ENCODE measurements at regions not wholly inside any gene's neighbourhood (a gene's known extent, or its start where the extent isn't known, plus 50 kb on each side); places are given as distances from the start of the nearest gene placed in this dataset.

GRCh38 chr13:54206626-54207025 is 1178.0 kb downstream of the OLFM4 start:
- 36 to 47% (median 39%) methylated on average over 1 of the region's 1 CpG for WGBS, 4 donors
- H3K4me3 ChIP-seq: no peak overlapping the region
- intact Hi-C loops (cut with DNase I): no loop called here
- H3K27ac ChIP-seq: no peak overlapping the region
- H3K9me3 ChIP-seq: no peaks in the 10 kb centered on the region
- no peaks in the 10 kb centered on the region for H3K4me1 ChIP-seq
- no peak for ATAC-seq
- no peak for TF ChIP-seq POLR2A (IDR thresholded peaks at IDR 0.05)
- TF ChIP-seq, protein P1, sequence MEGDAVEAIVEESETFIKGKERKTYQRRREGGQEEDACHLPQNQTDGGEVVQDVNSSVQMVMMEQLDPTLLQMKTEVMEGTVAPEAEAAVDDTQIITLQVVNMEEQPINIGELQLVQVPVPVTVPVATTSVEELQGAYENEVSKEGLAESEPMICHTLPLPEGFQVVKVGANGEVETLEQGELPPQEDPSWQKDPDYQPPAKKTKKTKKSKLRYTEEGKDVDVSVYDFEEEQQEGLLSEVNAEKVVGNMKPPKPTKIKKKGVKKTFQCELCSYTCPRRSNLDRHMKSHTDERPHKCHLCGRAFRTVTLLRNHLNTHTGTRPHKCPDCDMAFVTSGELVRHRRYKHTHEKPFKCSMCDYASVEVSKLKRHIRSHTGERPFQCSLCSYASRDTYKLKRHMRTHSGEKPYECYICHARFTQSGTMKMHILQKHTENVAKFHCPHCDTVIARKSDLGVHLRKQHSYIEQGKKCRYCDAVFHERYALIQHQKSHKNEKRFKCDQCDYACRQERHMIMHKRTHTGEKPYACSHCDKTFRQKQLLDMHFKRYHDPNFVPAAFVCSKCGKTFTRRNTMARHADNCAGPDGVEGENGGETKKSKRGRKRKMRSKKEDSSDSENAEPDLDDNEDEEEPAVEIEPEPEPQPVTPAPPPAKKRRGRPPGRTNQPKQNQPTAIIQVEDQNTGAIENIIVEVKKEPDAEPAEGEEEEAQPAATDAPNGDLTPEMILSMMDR (IDR thresholded peaks at IDR 0.05): no peak
- H3K27me3 ChIP-seq: no peaks in the 10 kb centered on the region
- no peaks in the 10 kb centered on the region for H3K36me3 ChIP-seq
- no peak for DNase-seq

GRCh38 chr13:54210397-54211049 is 1181.9 kb downstream of the OLFM4 start:
- TF ChIP-seq POLR2A (IDR thresholded peaks at IDR 0.05): no peak
- TF ChIP-seq, protein P1 (IDR thresholded peaks at IDR 0.05): no peak
- ATAC-seq: no peak
- 70 to 86% (median 74%) methylated on average over 2 of the region's 2 CpGs for WGBS, 4 donors

DNA sequence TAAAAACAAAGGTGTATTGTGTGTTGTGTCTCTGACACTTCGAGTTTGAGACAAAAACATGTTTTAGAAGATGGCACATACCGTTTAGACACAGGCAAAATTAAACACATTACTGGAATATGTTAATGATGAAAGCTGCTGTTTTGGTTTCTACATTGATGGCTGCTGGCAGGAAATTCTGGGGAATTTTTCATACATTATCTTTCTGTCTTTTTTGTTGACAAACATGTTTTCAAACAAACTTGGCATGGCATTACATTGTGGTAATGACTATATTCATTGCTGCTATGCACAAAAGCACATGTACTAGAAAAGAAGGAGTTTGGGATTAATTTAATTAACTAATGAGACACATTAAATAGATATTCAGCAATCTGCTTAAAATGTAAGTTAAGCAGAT is 1187.6 kb downstream of the OLFM4 start:
- ATAC-seq: no peak
- intact Hi-C loops (cut with DNase I): no loop called here
- no peak for DNase-seq
- 59 to 63% (median 63%) methylated on average over 2 of the region's 2 CpGs for WGBS, 4 donors
- no peak for TF ChIP-seq POLR2A (IDR thresholded peaks at IDR 0.05)
- TF ChIP-seq, protein P1 (IDR thresholded peaks at IDR 0.05): no peak
- H3K27me3 ChIP-seq: no peaks in the 10 kb centered on the region
- H3K27ac ChIP-seq: no peak overlapping the region
- H3K9me3 ChIP-seq: peaks cover 0 to 16% (median 0%) of the 10 kb centered on the region in 12 donors
- no peak overlapping the region for H3K4me3 ChIP-seq
- H3K4me1 ChIP-seq: no peaks in the 10 kb centered on the region
- H3K36me3 ChIP-seq: no peaks in the 10 kb centered on the region

More at GRCh38 chr13:54210397-54211049, 1181.9 kb downstream of the OLFM4 start:
- DNase-seq: no peak
- Histone ChIP-seq H3K4me3 (no peak overlapping the region), H3K27me3 (no peaks in the 10 kb centered on the region), H3K4me1 (no peaks in the 10 kb centered on the region), H3K27ac (no peak overlapping the region), H3K36me3 (no peaks in the 10 kb centered on the region), H3K9me3 (no peaks in the 10 kb centered on the region)
- intact Hi-C loops (cut with DNase I): no loop called here

GRCh38 chr13:54226876-54227275 is 1198.3 kb downstream of the OLFM4 start:
- DNase-seq: no peak
- H3K27me3 ChIP-seq: no peaks in the 10 kb centered on the region
- H3K36me3 ChIP-seq: no peaks in the 10 kb centered on the region
- H3K4me1 ChIP-seq: no peaks in the 10 kb centered on the region
- 65 to 85% (median 75%) methylated on average over 1 of the region's 1 CpG for WGBS, 4 donors
- no peak for TF ChIP-seq POLR2A (IDR thresholded peaks at IDR 0.05)
- TF ChIP-seq, protein P1 (IDR thresholded peaks at IDR 0.05): no peak
- ATAC-seq: no peak
- H3K9me3 ChIP-seq: peaks cover 0 to 10% (median 0%) of the 10 kb centered on the region in 12 donors
- H3K27ac ChIP-seq: no peak overlapping the region
- intact Hi-C loops (cut with DNase I): no loop called here
- no peak overlapping the region for H3K4me3 ChIP-seq

Measured in heart left ventricle (tissue), 16 donors.